Trophoblast cell (in vitro differentiated cells and primary cell): ENCODE measurements at regions not wholly inside any gene's neighbourhood (a gene's known extent, or its start where the extent isn't known, plus 50 kb on each side); places are given as distances from the start of the nearest gene placed in this dataset.

Experiments used
- DNase-seq, 2 donors: peaks; one replicate each; pipeline ENCODE4 v3.0.0-alpha.2; 2016
- H2AFZ ChIP-seq: 2 replicates; pipeline ENCODE4 v1.6.1; 2013; ENCODE audit warnings: low read length, moderate library complexity, mild to moderate bottlenecking; ENCODE audit not compliant: insufficient read depth, poor library complexity
- H2AK5ac ChIP-seq: 2 replicates; pipeline ENCODE4 v1.6.1; 2013; ENCODE audit warnings: mild to moderate bottlenecking, low read length
- H2BK120ac ChIP-seq: 2 replicates; pipeline ENCODE4 v1.6.1; 2013; ENCODE audit warnings: low read length, mild to moderate bottlenecking, moderate library complexity; ENCODE audit not compliant: insufficient read depth, poor library complexity
- H2BK12ac ChIP-seq: 2 replicates; pipeline ENCODE4 v1.6.1; 2013; ENCODE audit warnings: mild to moderate bottlenecking, low read length, moderate library complexity
- H2BK5ac ChIP-seq: 2 replicates; pipeline ENCODE4 v1.6.1; 2013; ENCODE audit warnings: low read length, low read depth, moderate library complexity, mild to moderate bottlenecking; ENCODE audit not compliant: poor library complexity
- H3K14ac ChIP-seq: 2 replicates; pipeline ENCODE4 v1.6.1; 2013; ENCODE audit warnings: mild to moderate bottlenecking, low read length
- H3K18ac ChIP-seq: 2 replicates; pipeline ENCODE4 v1.6.1; 2013; ENCODE audit warnings: mild to moderate bottlenecking, low read length
- H3K23ac ChIP-seq: 2 replicates; pipeline ENCODE4 v1.6.1; 2013; ENCODE audit warnings: low read length
- H3K27ac ChIP-seq: 2 replicates; pipeline ENCODE4 v1.5.1; 2013; ENCODE audit warnings: low read depth, mild to moderate bottlenecking, inconsistent platforms, low read length, moderate library complexity
- H3K27me3 ChIP-seq: 2 replicates; pipeline ENCODE4 v1.6.1; 2013; ENCODE audit warnings: inconsistent platforms, mild to moderate bottlenecking, low read length, moderate library complexity; ENCODE audit not compliant: insufficient read depth
- H3K36me3 ChIP-seq, 2 experiments: 1 replicate in 1 of 2; 2 replicates in 1 of 2; pipeline ENCODE4 v1.6.1; 2013; ENCODE audit warnings: low read length in 2 of 2, mild to moderate bottlenecking in 2 of 2, moderate library complexity in 1 of 2; ENCODE audit not compliant: insufficient read depth in 2 of 2, control insufficient read depth in 1 of 2
- H3K4ac ChIP-seq: 2 replicates; pipeline ENCODE4 v1.6.1; 2013; ENCODE audit warnings: low read depth, mild to moderate bottlenecking, low read length, moderate library complexity
- H3K4me1 ChIP-seq, 2 experiments: 1 replicate in 1 of 2; 2 replicates in 1 of 2; pipeline ENCODE4 v1.6.1; 2013; ENCODE audit warnings: low read length in 2 of 2, mild to moderate bottlenecking in 2 of 2, moderate library complexity in 1 of 2; ENCODE audit not compliant: insufficient read depth in 2 of 2, control insufficient read depth in 1 of 2
- H3K4me2 ChIP-seq: 2 replicates; pipeline ENCODE4 v1.6.1; 2013; ENCODE audit warnings: inconsistent platforms, mild to moderate bottlenecking, low read length, moderate library complexity
- H3K4me3 ChIP-seq: 2 replicates; pipeline ENCODE4 v1.5.1; 2013; ENCODE audit warnings: mild to moderate bottlenecking, low read depth, low read length, inconsistent platforms
- H3K79me1 ChIP-seq: one replicate; pipeline ENCODE4 v1.6.1; 2013; ENCODE audit warnings: low read length
- H3K79me2 ChIP-seq: 2 replicates; pipeline ENCODE4 v1.6.1; 2013; ENCODE audit warnings: low read length, mild to moderate bottlenecking; ENCODE audit not compliant: control insufficient read depth, insufficient read depth, poor library complexity
- H3K9ac ChIP-seq: 2 replicates; pipeline ENCODE4 v1.6.1; 2013; ENCODE audit warnings: mild to moderate bottlenecking, low read length
- H3K9me3 ChIP-seq: 2 replicates; pipeline ENCODE4 v1.6.1; 2013; ENCODE audit warnings: low read depth, mild to moderate bottlenecking, control low read depth, inconsistent platforms, low read length; ENCODE audit not compliant: insufficient read depth
- H4K12ac ChIP-seq: 2 replicates; pipeline ENCODE4 v1.6.1; 2013; ENCODE audit warnings: low read depth, mild to moderate bottlenecking, low read length, moderate library complexity
- H4K8ac ChIP-seq: 2 replicates; pipeline ENCODE4 v1.6.1; 2013; ENCODE audit warnings: low read depth, mild to moderate bottlenecking, low read length, moderate library complexity
- H4K91ac ChIP-seq: one replicate; pipeline ENCODE4 v1.6.1; 2013; ENCODE audit warnings: low read depth, mild to moderate bottlenecking, low read length, moderate library complexity
- WGBS: extraction: QIAGEN DNeasy Blood & Tissue Kit; methylation state at CpG from one replicate; pipeline ENCODE4 v1.1.7; 2013; ENCODE audit warnings: missing lambda C conversion rate; ENCODE audit not compliant: insufficient read length, insufficient coverage; ENCODE audit errors: extremely low coverage; 5-methylcytosine and 5-hydroxymethylcytosine counted together

- H3K4ac ChIP-seq: no peak overlapping the region
- H3K27ac ChIP-seq: no peak overlapping the region
- H4K8ac ChIP-seq: no peak overlapping the region
- no peak overlapping the region for H4K12ac ChIP-seq
- no peak overlapping the region for H3K9ac ChIP-seq
- no peak for DNase-seq
- no peaks in the 10 kb centered on the region for H3K36me3 ChIP-seq
- H3K4me3 ChIP-seq: no peak overlapping the region
- H3K79me1 ChIP-seq: no peaks in the 10 kb centered on the region
- H3K23ac ChIP-seq: no peak overlapping the region
- H2AFZ ChIP-seq: no peak overlapping the region
- peaks cover 0 to 8% of the 10 kb centered on the region in 2 experiments for H3K4me1 ChIP-seq
- no peak overlapping the region for H2BK5ac ChIP-seq
- H2AK5ac ChIP-seq: no peak overlapping the region
- H3K9me3 ChIP-seq: no peaks in the 10 kb centered on the region
- no peak overlapping the region for H4K91ac ChIP-seq
- no peak overlapping the region for H3K14ac ChIP-seq
- H3K27me3 ChIP-seq: no peaks in the 10 kb centered on the region
- no peak overlapping the region for H3K4me2 ChIP-seq
- no peak overlapping the region for H3K18ac ChIP-seq
- no peak overlapping the region for H2BK120ac ChIP-seq
- H3K79me2 ChIP-seq: no peaks in the 10 kb centered on the region
- H2BK12ac ChIP-seq: no peak overlapping the region
- WGBS: no CpG with 5 or more reads among the region's 9 CpGs
Observed at GRCh38 chr4:12703036-12703435, 781.1 kb downstream of the RAB28 start.

GRCh38 chr4:12701384-12701783 is 782.8 kb downstream of the RAB28 start:
- Histone ChIP-seq H3K18ac (no peak overlapping the region), H4K91ac (no peak overlapping the region), H2BK120ac (no peak overlapping the region), H3K79me1 (no peaks in the 10 kb centered on the region), H3K4ac (no peak overlapping the region), H3K23ac (no peak overlapping the region), H3K36me3 (no peaks in the 10 kb centered on the region), H3K4me2 (no peak overlapping the region), H3K14ac (no peak overlapping the region), H3K27ac (no peak overlapping the region), H3K27me3 (no peaks in the 10 kb centered on the region), H4K12ac (no peak overlapping the region), H3K4me3 (no peak overlapping the region), H2AFZ (no peak overlapping the region), H3K9me3 (no peaks in the 10 kb centered on the region), H3K9ac (no peak overlapping the region), H4K8ac (no peak overlapping the region), H2BK12ac (no peak overlapping the region), H3K79me2 (no peaks in the 10 kb centered on the region), H2BK5ac (no peak overlapping the region), H3K4me1 (no peaks in the 10 kb centered on the region), H2AK5ac (no peak overlapping the region)
- DNase-seq: no peak
- WGBS: no CpG with 5 or more reads among the region's 1 CpG

DNA sequence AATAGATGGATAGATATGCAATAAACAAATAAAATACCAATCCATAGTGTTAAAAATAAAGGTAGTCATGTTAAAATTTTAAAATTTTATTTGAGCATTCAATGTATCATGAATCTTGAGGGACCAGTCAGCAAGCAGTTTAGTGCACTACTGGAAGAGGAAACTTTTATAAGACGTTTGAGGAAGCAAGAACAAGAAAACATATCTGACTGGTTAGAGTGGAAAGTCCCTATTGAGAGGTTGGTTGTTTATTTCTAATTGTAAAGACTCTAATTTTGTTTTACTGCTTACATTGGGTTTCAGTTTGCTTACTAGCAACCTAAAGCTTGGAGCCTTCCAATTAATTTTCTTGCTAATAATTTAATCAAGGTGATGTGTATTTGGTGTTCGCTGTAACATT is 786.2 kb downstream of the RAB28 start:
- Histone ChIP-seq H4K8ac (no peak overlapping the region), H2AFZ (no peak overlapping the region), H3K4me1 (no peaks in the 10 kb centered on the region), H3K14ac (no peak overlapping the region), H3K9me3 (no peaks in the 10 kb centered on the region), H3K36me3 (no peaks in the 10 kb centered on the region), H3K79me2 (no peaks in the 10 kb centered on the region), H3K27me3 (no peaks in the 10 kb centered on the region), H3K9ac (no peak overlapping the region), H2BK12ac (no peak overlapping the region), H3K4me3 (no peak overlapping the region), H4K12ac (no peak overlapping the region), H3K23ac (no peak overlapping the region), H3K4ac (no peak overlapping the region), H3K27ac (no peak overlapping the region), H2BK5ac (no peak overlapping the region), H3K18ac (no peak overlapping the region), H3K4me2 (no peak overlapping the region), H2BK120ac (no peak overlapping the region), H4K91ac (no peak overlapping the region), H2AK5ac (no peak overlapping the region), H3K79me1 (no peaks in the 10 kb centered on the region)
- DNase-seq: no peak
- WGBS: no CpG with 5 or more reads among the region's 2 CpGs

DNA sequence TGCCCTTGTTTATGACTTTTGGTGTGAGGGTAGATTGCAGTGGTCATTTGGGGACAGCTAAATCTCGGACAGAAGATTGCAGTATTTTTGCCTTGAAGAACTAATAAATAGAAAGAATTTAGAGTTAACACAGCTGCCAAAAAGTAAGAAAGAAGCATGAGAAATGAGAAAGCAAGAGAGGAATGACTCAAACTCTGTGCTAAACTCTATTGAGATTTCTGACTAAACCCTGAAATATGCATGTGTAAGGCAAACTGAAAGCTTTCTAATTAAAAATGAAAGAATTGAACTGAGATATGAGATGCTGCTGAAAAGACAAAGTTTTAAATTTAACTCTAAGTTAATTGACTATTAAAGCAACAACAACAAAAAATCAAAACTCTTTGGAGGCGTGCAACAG is 791.3 kb downstream of the RAB28 start:
- no CpG with 5 or more reads among the region's 2 CpGs for WGBS
- Histone ChIP-seq H3K23ac (no peak overlapping the region), H4K8ac (no peak overlapping the region), H3K36me3 (no peaks in the 10 kb centered on the region), H4K12ac (no peak overlapping the region), H2BK12ac (no peak overlapping the region), H3K4me2 (no peak overlapping the region), H3K4me1 (no peaks in the 10 kb centered on the region), H3K27me3 (no peaks in the 10 kb centered on the region), H3K9me3 (no peaks in the 10 kb centered on the region), H3K4me3 (no peak overlapping the region), H2AK5ac (no peak overlapping the region), H2BK120ac (no peak overlapping the region), H3K4ac (no peak overlapping the region), H3K9ac (no peak overlapping the region), H3K79me2 (no peaks in the 10 kb centered on the region), H2AFZ (no peak overlapping the region), H4K91ac (no peak overlapping the region), H2BK5ac (no peak overlapping the region), H3K79me1 (no peaks in the 10 kb centered on the region), H3K14ac (no peak overlapping the region), H3K18ac (no peak overlapping the region), H3K27ac (no peak overlapping the region)
- DNase-seq: no peak

GRCh38 chr4:12691168-12691567 is 793.0 kb downstream of the RAB28 start:
- no peaks in the 10 kb centered on the region for H3K79me1 ChIP-seq
- H3K4me2 ChIP-seq: no peak overlapping the region
- H2BK12ac ChIP-seq: no peak overlapping the region
- H4K8ac ChIP-seq: no peak overlapping the region
- H2BK5ac ChIP-seq: no peak overlapping the region
- no peak overlapping the region for H3K23ac ChIP-seq
- no peak overlapping the region for H2AFZ ChIP-seq
- no peak for DNase-seq
- no peak overlapping the region for H4K91ac ChIP-seq
- no peaks in the 10 kb centered on the region for H3K36me3 ChIP-seq
- H4K12ac ChIP-seq: no peak overlapping the region
- no peaks in the 10 kb centered on the region for H3K4me1 ChIP-seq
- no peak overlapping the region for H2AK5ac ChIP-seq
- H3K27ac ChIP-seq: no peak overlapping the region
- no peak overlapping the region for H2BK120ac ChIP-seq
- H3K9ac ChIP-seq: no peak overlapping the region
- no peaks in the 10 kb centered on the region for H3K27me3 ChIP-seq
- H3K4me3 ChIP-seq: no peak overlapping the region
- H3K14ac ChIP-seq: no peak overlapping the region
- H3K18ac ChIP-seq: no peak overlapping the region
- H3K79me2 ChIP-seq: no peaks in the 10 kb centered on the region
- no peak overlapping the region for H3K4ac ChIP-seq
- no peaks in the 10 kb centered on the region for H3K9me3 ChIP-seq
